GOT3 (cell line): ENCODE measurements at regions not wholly inside any gene's neighbourhood (a gene's known extent, or its start where the extent isn't known, plus 50 kb on each side); places are given as distances from the start of the nearest gene placed in this dataset.

Source experiments
- DNase-seq: peaks from one replicate; lab custom pipeline; 2025; ENCODE audit warnings: mixed read lengths; lab: John Stamatoyannopoulos, UW

DNA sequence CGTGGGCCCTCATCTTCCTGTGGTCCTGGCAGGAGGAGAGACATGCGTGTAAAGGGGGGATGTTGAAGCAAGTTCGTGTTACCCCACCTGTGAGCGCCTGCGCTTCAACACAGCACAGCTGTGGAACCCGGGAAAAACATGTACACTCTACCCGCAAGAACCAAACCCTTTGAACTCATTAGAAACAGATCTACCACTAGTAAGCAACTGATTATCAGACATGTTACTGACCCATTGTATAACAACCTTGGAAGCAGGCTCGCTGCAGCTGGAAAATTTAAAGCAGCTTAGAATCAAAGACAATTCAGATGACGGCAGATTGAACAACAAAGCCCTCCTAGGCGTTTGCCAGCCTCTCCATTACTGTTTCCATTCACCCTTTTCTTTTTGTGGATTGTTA lies 771.7 kb upstream of the SALL3 start:
- no peak for DNase-seq

DNA sequence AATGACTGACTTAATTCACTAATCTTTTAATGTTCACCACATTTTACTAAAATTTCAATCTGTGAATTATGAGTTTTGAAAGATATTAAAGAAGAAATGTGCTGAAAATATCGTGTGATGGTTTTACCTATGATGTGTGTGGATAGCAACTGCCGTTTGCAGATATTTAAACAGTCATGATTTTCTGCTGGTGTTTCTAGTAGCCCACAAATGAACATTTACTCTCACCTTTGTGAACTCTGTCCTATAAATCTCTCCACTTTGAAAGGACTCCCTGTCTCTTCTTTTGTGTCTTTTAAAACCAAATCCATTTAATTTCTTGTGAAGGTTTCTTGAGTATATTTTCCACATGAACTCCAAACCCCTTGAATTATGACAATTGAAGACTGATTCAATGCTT lies 771.2 kb upstream of the SALL3 start:
- DNase-seq = no peak

GRCh38 chr18:78213361-78213994 lies 766.1 kb upstream of the SALL3 start:
- DNase-seq = no peak

DNA sequence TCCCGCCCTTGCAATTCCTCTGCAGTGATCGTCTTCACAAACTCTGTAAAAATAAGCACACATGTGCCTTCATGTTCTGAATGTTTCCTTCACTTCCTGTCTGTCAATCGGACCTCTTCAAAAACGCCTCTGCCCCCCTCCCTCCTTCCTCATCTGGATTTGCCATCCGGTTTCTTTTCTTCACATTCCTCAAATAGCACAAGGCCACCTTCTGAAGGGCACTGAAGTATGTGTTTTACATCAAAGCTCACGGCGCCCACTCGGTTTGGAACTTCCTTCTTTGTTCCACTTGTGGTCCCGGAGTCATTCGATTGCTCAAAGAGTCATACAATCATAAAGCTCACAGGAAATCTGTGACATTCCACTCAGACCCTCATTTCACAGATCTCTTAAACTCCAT lies 758.1 kb upstream of the SALL3 start:
- no peak for DNase-seq

- no peak for DNase-seq
Measured at GRCh38 chr18:78228974-78229373, 750.6 kb upstream of the SALL3 start.

- no peak for DNase-seq
Measured at GRCh38 chr18:78230911-78231310, 748.7 kb upstream of the SALL3 start.

DNA sequence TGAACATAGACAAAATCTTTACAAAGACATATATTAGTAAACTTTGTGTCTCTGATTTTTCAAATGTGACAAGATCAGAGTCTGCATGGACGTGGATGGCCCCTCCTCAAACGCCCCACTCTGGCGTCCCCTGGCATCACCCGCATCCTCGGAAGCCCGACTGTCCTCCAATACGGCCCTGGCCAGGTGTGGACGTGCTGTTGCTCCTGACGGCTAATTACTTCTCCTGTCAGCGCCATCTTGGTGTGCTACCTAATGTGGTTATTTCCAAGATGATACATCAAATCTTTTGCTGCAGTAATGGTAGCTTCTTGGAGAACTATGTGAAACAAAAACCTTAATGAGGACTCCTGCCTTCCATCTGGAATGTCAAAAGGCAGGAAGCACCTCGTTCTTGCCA lies 747.4 kb upstream of the SALL3 start:
- DNase-seq = no peak

- no peak for DNase-seq
Measured at GRCh38 chr18:78237864-78238263, 741.8 kb upstream of the SALL3 start.

DNA sequence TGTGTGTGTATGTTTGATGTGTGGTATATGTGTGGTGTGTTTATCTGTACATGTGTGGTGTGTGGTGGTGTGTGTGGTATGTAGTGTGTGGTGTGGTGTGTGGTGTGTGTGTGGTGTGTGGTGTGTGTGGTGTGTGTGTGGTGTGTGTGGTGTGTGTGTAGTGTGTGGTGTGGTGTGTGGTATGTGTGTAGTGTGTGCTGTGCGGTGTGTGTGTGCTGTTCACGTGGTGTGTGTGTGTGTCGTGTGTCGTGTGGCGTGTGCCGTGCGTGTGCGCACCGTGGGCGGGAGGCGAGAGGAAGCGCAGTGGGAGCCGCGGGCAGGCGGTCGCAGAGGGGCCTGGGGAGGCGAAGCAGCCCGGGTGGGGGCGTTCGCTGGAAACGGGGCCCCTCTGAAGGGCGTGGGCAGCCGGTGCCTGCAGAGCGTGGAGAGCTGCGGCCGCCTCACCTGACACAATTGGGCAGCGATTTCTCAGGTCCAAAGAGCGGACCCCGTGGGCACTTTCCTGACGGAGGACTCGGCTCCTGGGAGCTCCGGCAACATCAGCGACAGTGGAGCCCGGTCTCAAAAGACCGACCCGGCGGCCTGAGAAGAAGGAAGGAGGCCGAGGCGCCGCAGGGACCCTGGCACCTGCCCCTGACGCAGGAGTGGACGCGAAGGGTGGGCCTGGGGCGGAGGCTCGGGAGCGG lies 741.1 kb upstream of the SALL3 start:
- DNase-seq = no peak

- no peak for DNase-seq
Measured at GRCh38 chr18:78239090-78239457, 740.5 kb upstream of the SALL3 start.

GRCh38 chr18:78240101-78240500 lies 739.5 kb upstream of the SALL3 start:
- DNase-seq = no peak

DNA sequence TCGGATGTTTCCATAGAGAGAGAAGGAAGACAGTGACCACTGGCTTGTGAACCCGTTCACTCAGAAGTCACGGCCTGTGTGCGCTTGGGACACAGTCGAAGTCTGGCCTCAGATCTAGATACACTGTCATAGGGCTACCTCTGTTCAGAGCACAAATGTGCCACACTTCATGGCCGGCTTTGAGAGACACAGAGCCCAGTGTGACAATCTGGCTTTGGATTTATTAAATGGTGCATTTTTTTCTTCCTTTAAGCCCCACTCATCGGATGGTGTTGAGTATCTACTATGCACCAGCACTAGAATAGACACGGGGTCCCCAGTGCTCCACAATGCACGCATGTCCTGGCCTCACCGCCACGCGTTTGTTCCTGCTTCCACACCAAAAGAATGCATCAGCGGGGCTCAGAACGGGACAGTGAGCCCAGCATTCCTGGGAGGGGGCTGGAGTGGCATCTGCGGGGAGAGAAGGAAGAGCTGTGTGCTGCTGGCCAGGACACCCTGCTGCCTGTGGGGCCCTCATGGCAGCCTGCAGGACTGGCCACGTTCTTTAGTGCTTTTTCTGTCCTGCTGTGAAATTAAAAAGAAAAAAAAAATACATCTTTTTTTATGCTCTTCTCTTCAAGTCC lies 738.9 kb upstream of the SALL3 start:
- DNase-seq = no peak

GRCh38 chr18:78241535-78242253 lies 737.9 kb upstream of the SALL3 start:
- no peak for DNase-seq

GRCh38 chr18:78242254-78242643 lies 737.4 kb upstream of the SALL3 start:
- no peak for DNase-seq

DNA sequence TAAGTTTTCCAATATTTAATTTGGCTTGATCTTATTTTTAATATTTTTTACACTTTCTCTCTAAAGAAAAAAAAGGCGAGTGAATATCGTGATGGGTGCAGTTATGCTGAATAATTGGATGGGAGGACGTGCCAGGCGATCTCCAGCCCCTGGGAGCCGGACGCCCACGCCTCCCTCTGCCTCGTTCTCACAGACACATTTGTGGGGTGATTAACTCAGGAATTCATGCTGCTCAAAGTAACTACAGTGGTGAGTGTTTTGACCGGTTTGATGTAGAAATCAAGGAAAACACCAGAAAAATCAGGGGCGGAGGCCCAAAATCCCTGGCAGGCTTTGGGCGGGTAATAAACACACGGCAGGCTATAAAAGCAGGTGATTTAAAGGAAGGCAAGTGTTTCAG lies 736.8 kb upstream of the SALL3 start:
- DNase-seq = no peak

GRCh38 chr18:78244779-78245178 lies 734.8 kb upstream of the SALL3 start:
- no peak for DNase-seq

GRCh38 chr18:78245451-78245850 lies 734.2 kb upstream of the SALL3 start:
- DNase-seq = no peak

GRCh38 chr18:78246050-78246449 lies 733.6 kb upstream of the SALL3 start:
- DNase-seq = no peak

GRCh38 chr18:78246588-78246987 lies 733.0 kb upstream of the SALL3 start:
- DNase-seq = no peak

GRCh38 chr18:78247615-78248289 lies 731.9 kb upstream of the SALL3 start:
- DNase-seq = no peak

DNA sequence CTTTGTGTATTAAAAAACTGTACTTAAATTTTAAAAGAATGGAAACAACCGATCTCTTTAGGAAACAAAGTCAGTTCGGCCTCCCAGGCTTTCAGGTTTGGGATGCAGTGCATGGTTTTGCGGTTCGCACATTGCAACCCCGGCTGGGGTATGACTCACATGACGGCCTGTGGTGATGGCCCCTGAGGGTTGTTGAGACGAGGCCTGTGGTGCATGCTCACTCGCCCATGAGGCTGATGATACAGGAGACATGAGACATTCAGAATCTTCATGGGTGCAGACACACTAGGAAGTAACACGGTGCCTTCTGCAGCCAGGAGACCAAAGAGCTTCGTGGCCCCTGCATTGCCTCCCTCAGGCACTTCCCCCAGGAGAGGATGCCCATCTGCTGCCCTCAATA lies 724.6 kb upstream of the SALL3 start:
- DNase-seq = no peak

GRCh38 chr18:78268226-78268988 lies 711.2 kb upstream of the SALL3 start:
- DNase-seq = no peak
